ENCODE measurements at regions not wholly inside any gene's neighbourhood (a gene's known extent, or its start where the extent isn't known, plus 50 kb on each side); places are given as distances from the start of the nearest gene placed in this dataset.

GRCh38 chr10:121155742-121156474 is 304.7 kb downstream of the WDR11 start:
- TF ChIP-seq POLR2A (IDR thresholded peaks at IDR 0.05) (no peak), CTCF (IDR thresholded peaks at IDR 0.05) (no peak)
